SU-DHL-6 (cell line): ENCODE measurements at regions not wholly inside any gene's neighbourhood (a gene's known extent, or its start where the extent isn't known, plus 50 kb on each side); places are given as distances from the start of the nearest gene placed in this dataset.

Source experiments
- H2AFZ ChIP-seq: fragments of 200-600 bp; sonication (generic); 2 replicates; pipeline ENCODE4 v1.6.1; 2014; ENCODE audit warnings: low read depth, mild to moderate bottlenecking, moderate library complexity, mixed read lengths, antibody characterized with exemption, low read length; ENCODE audit not compliant: severe bottlenecking
- H3F3A ChIP-seq: fragments of 200-600 bp; shearing (Covaris generic); 2 replicates; pipeline ENCODE4 v1.6.0; 2016; ENCODE audit warnings: antibody characterized with exemption, mild to moderate bottlenecking; ENCODE audit not compliant: insufficient read depth
- H3K27ac ChIP-seq: fragments of 200-600 bp; sonication (generic); 2 replicates; pipeline ENCODE4 v1.5.1; 2016; ENCODE audit warnings: low read depth, mild to moderate bottlenecking, low read length, moderate library complexity, mixed read lengths
- H3K27me3 ChIP-seq: fragments of 200-600 bp; sonication (generic), shearing (Covaris generic); 2 replicates; pipeline ENCODE4 v1.6.0; 2014; ENCODE audit warnings: mild to moderate bottlenecking, low read length
- H3K36me3 ChIP-seq: fragments of 200-600 bp; sonication (generic); 2 replicates; pipeline ENCODE4 v1.6.1; 2014; ENCODE audit warnings: mild to moderate bottlenecking, low read length, mixed read lengths
- H3K4me2 ChIP-seq: fragments of 300-600, 200-600 bp; shearing (Covaris generic), sonication (generic); 2 replicates; pipeline ENCODE4 v1.6.0; 2014; ENCODE audit warnings: low read length, low read depth, mild to moderate bottlenecking; ENCODE audit not compliant: poor library complexity, severe bottlenecking
- H3K4me3 ChIP-seq: fragments of 200-600 bp; sonication (generic); 2 replicates; pipeline ENCODE4 v1.5.1; 2014; ENCODE audit warnings: antibody characterized with exemption, low read length, mild to moderate bottlenecking, mixed read lengths; ENCODE audit not compliant: insufficient read depth, poor library complexity, severe bottlenecking
- H3K79me2 ChIP-seq: fragments of 200-600 bp; sonication (generic); 2 replicates; pipeline ENCODE4 v1.6.1; 2014; ENCODE audit warnings: mild to moderate bottlenecking, low read length, moderate library complexity; ENCODE audit not compliant: insufficient read depth
- H3K9ac ChIP-seq: fragments of 200-600 bp; sonication (generic); 2 replicates; pipeline ENCODE4 v1.7.0; 2014; ENCODE audit warnings: mild to moderate bottlenecking, low read length
- H3K9me2 ChIP-seq: fragments of 200-600 bp; sonication (generic); replicated peaks from 2 replicates; pipeline ENCODE4 v1.6.1; 2014; ENCODE audit warnings: low read length; ENCODE audit not compliant: insufficient read depth
- H3K9me3 ChIP-seq: fragments of 200-600 bp; sonication (generic); 2 replicates; pipeline ENCODE4 v1.6.1; 2014; ENCODE audit warnings: low read length, mixed read lengths; ENCODE audit not compliant: insufficient read depth
- H4K20me1 ChIP-seq: fragments of 200-600 bp; sonication (generic); 2 replicates; pipeline ENCODE4 v1.6.1; 2014; ENCODE audit warnings: low read depth, mild to moderate bottlenecking, antibody characterized with exemption, low read length, moderate library complexity, mixed read lengths
- CTCF ChIP-seq: fragments of 200-600 bp; sonication (generic); IDR thresholded peaks from one replicate; pipeline ENCODE4 v1.5.1; 2017; ENCODE audit warnings: antibody characterized with exemption, mild to moderate bottlenecking, low read length, moderate library complexity; ENCODE audit not compliant: insufficient read depth, poor library complexity, severe bottlenecking
- EZH2phosphoT487 ChIP-seq: fragments of 200-600 bp; sonication (generic), shearing (Covaris generic); conservative IDR thresholded peaks from 2 replicates; pipeline ENCODE4 v1.6.1; 2018; ENCODE audit warnings: mild to moderate bottlenecking, antibody characterized with exemption, low read length, moderate library complexity, mixed read lengths

GRCh38 chr15:94700211-94700610, 468.9 kb downstream of the MCTP2 start:
- Histone ChIP-seq H2AFZ (no peak overlapping the region), H3K4me3 (no peak overlapping the region), H3K79me2 (no peaks in the 10 kb centered on the region), H3K27me3 (no peaks in the 10 kb centered on the region), H3K9ac (no peak overlapping the region), H3K4me2 (no peak overlapping the region), H3K36me3 (no peaks in the 10 kb centered on the region), H4K20me1 (no peaks in the 10 kb centered on the region), H3K27ac (no peak overlapping the region), H3K9me3 (no peaks in the 10 kb centered on the region), H3K9me2 (no peaks in the 10 kb centered on the region), H3F3A (no peaks in the 10 kb centered on the region)
- no peak for TF ChIP-seq CTCF
- no peak for TF ChIP-seq EZH2phosphoT487

- Histone ChIP-seq H3K4me2 (no peak overlapping the region), H3K9ac (no peak overlapping the region)
Measured at GRCh38 chr15:94701281-94701985, 470.1 kb downstream of the MCTP2 start.

GRCh38 chr15:94703596-94703995, 472.2 kb downstream of the MCTP2 start:
- H3K36me3 ChIP-seq, result no peaks in the 10 kb centered on the region
- TF ChIP-seq EZH2phosphoT487 (no peak), CTCF (no peak)
- H3K27me3 ChIP-seq, result no peaks in the 10 kb centered on the region
- no peak overlapping the region for H3K27ac ChIP-seq
- no peak overlapping the region for H3K4me3 ChIP-seq
- no peaks in the 10 kb centered on the region for H3K9me2 ChIP-seq
- H2AFZ ChIP-seq, result no peak overlapping the region
- no peak overlapping the region for H3K9ac ChIP-seq
- H3K9me3 ChIP-seq, result no peaks in the 10 kb centered on the region
- H3K4me2 ChIP-seq, result no peak overlapping the region
- no peaks in the 10 kb centered on the region for H3F3A ChIP-seq
- H3K79me2 ChIP-seq, result no peaks in the 10 kb centered on the region
- no peaks in the 10 kb centered on the region for H4K20me1 ChIP-seq

More at GRCh38 chr15:94701281-94701985, 470.1 kb downstream of the MCTP2 start:
- Histone ChIP-seq H3K27ac (no peak overlapping the region), H3K9me2 (no peaks in the 10 kb centered on the region), H3K79me2 (no peaks in the 10 kb centered on the region), H3K9me3 (no peaks in the 10 kb centered on the region), H4K20me1 (no peaks in the 10 kb centered on the region), H3K4me3 (no peak overlapping the region), H3K36me3 (no peaks in the 10 kb centered on the region), H2AFZ (no peak overlapping the region), H3F3A (no peaks in the 10 kb centered on the region), H3K27me3 (no peaks in the 10 kb centered on the region)
- TF ChIP-seq EZH2phosphoT487 (no peak), CTCF (no peak)
